Mesendoderm (in vitro differentiated cells): ENCODE measurements at regions not wholly inside any gene's neighbourhood (a gene's known extent, or its start where the extent isn't known, plus 50 kb on each side); places are given as distances from the start of the nearest gene placed in this dataset.

ENCODE experiments used
- DNase-seq: peaks from one replicate; pipeline ENCODE4 v3.0.0; 2013
- H2AK5ac ChIP-seq: 2 replicates; pipeline ENCODE4 v1.6.1; 2013; ENCODE audit warnings: low read length, inconsistent platforms
- H2BK120ac ChIP-seq: 2 replicates; pipeline ENCODE4 v1.6.1; 2013; ENCODE audit warnings: low read depth, mild to moderate bottlenecking, low read length, moderate library complexity, mixed read lengths
- H2BK15ac ChIP-seq: replicated peaks from 2 replicates; pipeline ENCODE4 v1.6.1; 2013; ENCODE audit warnings: low read depth, mild to moderate bottlenecking, moderate library complexity
- H2BK5ac ChIP-seq: 2 replicates; pipeline ENCODE4 v1.6.1; 2013; ENCODE audit warnings: low read length, inconsistent platforms
- H3K18ac ChIP-seq: 2 replicates; pipeline ENCODE4 v1.6.1; 2013; ENCODE audit warnings: mild to moderate bottlenecking, low read length, mixed read lengths
- H3K23ac ChIP-seq: one replicate; pipeline ENCODE4 v1.6.1; 2013; ENCODE audit warnings: low read length
- H3K27ac ChIP-seq: 2 replicates; pipeline ENCODE4 v1.5.1; 2013; ENCODE audit warnings: low read depth, mild to moderate bottlenecking, inconsistent platforms, low read length, moderate library complexity
- H3K27me3 ChIP-seq: 2 replicates; pipeline ENCODE4 v1.6.1; 2013; ENCODE audit warnings: low read length, control low read depth, mild to moderate bottlenecking, inconsistent platforms; ENCODE audit not compliant: insufficient read depth, poor library complexity
- H3K36me3 ChIP-seq: 2 replicates; pipeline ENCODE4 v1.6.1; 2013; ENCODE audit warnings: low read length, inconsistent platforms; ENCODE audit not compliant: control insufficient read depth, insufficient read depth
- H3K4ac ChIP-seq: one replicate; pipeline ENCODE4 v1.6.1; 2013; ENCODE audit warnings: low read depth, mild to moderate bottlenecking, low read length, moderate library complexity
- H3K4me1 ChIP-seq: 2 replicates; pipeline ENCODE4 v1.6.1; 2013; ENCODE audit warnings: low read depth, low read length, inconsistent platforms; ENCODE audit not compliant: control insufficient read depth
- H3K4me2 ChIP-seq: 2 replicates; pipeline ENCODE4 v1.6.1; 2013; ENCODE audit warnings: low read length
- H3K4me3 ChIP-seq: 2 replicates; pipeline ENCODE4 v1.5.1; 2013; ENCODE audit warnings: mild to moderate bottlenecking, low read length
- H3K56ac ChIP-seq: one replicate; pipeline ENCODE4 v1.6.1; 2013; ENCODE audit warnings: low read length
- H3K79me1 ChIP-seq: 2 replicates; pipeline ENCODE4 v1.6.1; 2013; ENCODE audit warnings: low read length, inconsistent platforms
- H3K79me2 ChIP-seq: 2 replicates; pipeline ENCODE4 v1.6.1; 2013; ENCODE audit warnings: mild to moderate bottlenecking, low read length; ENCODE audit not compliant: control insufficient read depth, insufficient read depth
- H3K9ac ChIP-seq: 2 replicates; pipeline ENCODE4 v1.6.1; 2013; ENCODE audit warnings: low read length, inconsistent platforms
- H4K5ac ChIP-seq: one replicate; pipeline ENCODE4 v1.6.1; 2013; ENCODE audit warnings: low read length
- H4K8ac ChIP-seq: one replicate; pipeline ENCODE4 v1.6.1; 2013; ENCODE audit warnings: low read depth, mild to moderate bottlenecking, control low read depth, low read length, moderate library complexity
- WGBS: extraction: QIAGEN DNeasy Blood & Tissue Kit; methylation state at CpG from one replicate; pipeline ENCODE4 v1.1.7; 2013; ENCODE audit warnings: low lambda C conversion rate, missing lambda C conversion rate; ENCODE audit not compliant: insufficient coverage; ENCODE audit errors: extremely low coverage; 5-methylcytosine and 5-hydroxymethylcytosine counted together

DNA sequence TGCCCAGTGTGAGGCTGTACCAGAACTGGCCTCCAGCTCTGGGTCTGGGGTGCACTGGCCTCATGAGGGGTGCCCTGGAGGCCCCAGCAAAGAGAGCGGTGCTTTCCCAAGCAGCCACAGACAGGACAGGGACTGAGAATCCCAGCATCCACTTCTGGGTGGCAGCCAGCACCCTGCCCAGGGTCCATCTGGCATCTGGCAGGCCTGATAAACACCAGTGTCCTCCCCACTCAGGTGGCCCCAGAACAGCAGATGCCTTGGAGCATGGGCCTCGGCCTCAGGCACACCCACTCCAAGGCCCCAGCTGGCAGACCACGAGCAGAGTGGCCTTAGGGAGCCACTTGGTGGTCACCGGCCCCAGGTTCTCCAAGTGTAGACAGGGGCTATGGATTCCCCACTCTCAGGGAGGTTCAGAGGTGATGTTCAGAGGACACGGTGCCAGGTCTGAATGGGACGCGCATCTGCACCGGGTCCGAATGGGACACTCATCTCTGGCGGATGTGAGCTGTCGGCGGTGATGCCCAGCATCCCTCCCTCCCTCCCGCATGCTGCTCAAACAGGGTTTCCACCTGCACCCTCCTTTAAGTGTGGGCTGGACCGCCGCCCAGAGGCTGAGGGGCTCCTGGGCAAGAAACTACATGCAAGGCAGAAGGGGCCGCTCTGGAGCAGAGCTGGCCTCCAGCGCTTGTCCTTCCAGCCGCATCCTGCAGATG lies 82.2 kb upstream of the GPC1 start:
- H3K27me3 ChIP-seq, result no peaks in the 10 kb centered on the region
- no CpG with 5 or more reads among the region's 18 CpGs for WGBS
- H3K79me2 ChIP-seq, result no peaks in the 10 kb centered on the region
- no peak overlapping the region for H2BK15ac ChIP-seq
- H3K56ac ChIP-seq, result no peak overlapping the region
- H3K27ac ChIP-seq, result no peak overlapping the region
- H4K5ac ChIP-seq, result no peak overlapping the region
- no peak overlapping the region for H3K18ac ChIP-seq
- no peak overlapping the region for H2AK5ac ChIP-seq
- H3K4me2 ChIP-seq, result no peak overlapping the region
- H4K8ac ChIP-seq, result no peak overlapping the region
- no peaks in the 10 kb centered on the region for H3K79me1 ChIP-seq
- no peak overlapping the region for H3K4ac ChIP-seq
- no peak overlapping the region for H3K23ac ChIP-seq
- H2BK5ac ChIP-seq, result no peak overlapping the region
- no peak for DNase-seq
- no peaks in the 10 kb centered on the region for H3K4me1 ChIP-seq
- no peak overlapping the region for H3K9ac ChIP-seq
- H3K36me3 ChIP-seq, result no peaks in the 10 kb centered on the region
- no peak overlapping the region for H2BK120ac ChIP-seq
- H3K4me3 ChIP-seq, result no peak overlapping the region

- no peak overlapping the region for H3K23ac ChIP-seq
- no peak overlapping the region for H2BK120ac ChIP-seq
- H3K9ac ChIP-seq, result no peak overlapping the region
- no peaks in the 10 kb centered on the region for H3K27me3 ChIP-seq
- H4K5ac ChIP-seq, result no peak overlapping the region
- no peak overlapping the region for H4K8ac ChIP-seq
- no peak overlapping the region for H3K4me3 ChIP-seq
- no peak overlapping the region for H3K4me2 ChIP-seq
- H3K79me2 ChIP-seq, result no peaks in the 10 kb centered on the region
- H3K4me1 ChIP-seq, result no peaks in the 10 kb centered on the region
- WGBS, result no CpG with 5 or more reads among the region's 9 CpGs
- H2BK15ac ChIP-seq, result no peak overlapping the region
- H2BK5ac ChIP-seq, result no peak overlapping the region
- no peak overlapping the region for H2AK5ac ChIP-seq
- DNase-seq, result no peak
- H3K4ac ChIP-seq, result no peak overlapping the region
- no peak overlapping the region for H3K56ac ChIP-seq
- H3K79me1 ChIP-seq, result no peaks in the 10 kb centered on the region
- no peaks in the 10 kb centered on the region for H3K36me3 ChIP-seq
- H3K18ac ChIP-seq, result no peak overlapping the region
- H3K27ac ChIP-seq, result no peak overlapping the region
Observed at GRCh38 chr2:240353944-240354343, 81.5 kb upstream of the GPC1 start.

DNA sequence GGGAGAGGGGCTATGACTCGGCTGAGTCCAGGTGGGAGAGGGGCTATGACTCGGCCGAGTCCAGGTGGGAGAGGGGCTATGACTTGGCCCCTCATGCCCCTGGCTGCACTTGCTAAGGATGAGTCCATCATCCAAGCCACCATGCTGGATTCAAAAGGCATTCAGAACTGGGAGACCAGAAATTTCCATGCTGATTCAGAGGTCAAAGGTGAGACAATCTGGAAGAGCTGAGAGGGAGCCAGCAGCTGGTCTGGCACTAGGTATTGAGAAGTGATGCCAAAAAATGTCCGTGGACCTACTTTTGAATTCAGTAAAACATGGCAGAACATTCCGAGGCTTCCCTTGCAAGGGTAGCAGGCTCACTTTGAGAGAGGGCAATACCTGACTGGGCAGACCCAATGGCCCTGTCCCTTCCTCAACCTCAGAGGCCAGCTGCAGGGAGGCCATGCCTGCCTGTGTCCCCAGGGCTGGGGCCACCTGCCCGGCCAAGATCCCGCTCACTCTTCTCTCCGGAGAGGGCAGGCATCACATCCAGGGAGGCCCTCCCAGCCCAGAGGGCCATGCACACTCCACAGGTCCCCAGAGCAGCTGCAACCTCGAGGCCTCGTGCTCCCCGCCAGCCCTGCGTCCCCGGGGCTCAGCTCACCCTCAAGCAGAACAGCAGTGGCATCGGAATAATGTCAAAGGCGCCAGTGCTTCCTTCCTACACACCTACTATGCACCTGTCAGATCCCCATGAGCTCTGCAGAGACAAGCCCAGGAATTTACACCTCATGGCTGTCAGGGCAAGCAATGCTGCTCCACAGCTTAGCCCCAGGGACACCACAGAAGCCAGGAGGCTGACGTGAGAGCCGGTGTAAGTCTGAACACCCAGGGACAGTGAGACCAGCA lies 80.2 kb upstream of the GPC1 start:
- H3K9ac ChIP-seq, result no peak overlapping the region
- H3K4me1 ChIP-seq, result no peaks in the 10 kb centered on the region
- no peaks in the 10 kb centered on the region for H3K79me1 ChIP-seq
- H3K79me2 ChIP-seq, result no peaks in the 10 kb centered on the region
- no peak overlapping the region for H4K8ac ChIP-seq
- no peak overlapping the region for H3K4me2 ChIP-seq
- H3K23ac ChIP-seq, result no peak overlapping the region
- WGBS, result no CpG with 5 or more reads among the region's 17 CpGs
- H3K27ac ChIP-seq, result no peak overlapping the region
- no peaks in the 10 kb centered on the region for H3K36me3 ChIP-seq
- no peak overlapping the region for H3K4ac ChIP-seq
- no peaks in the 10 kb centered on the region for H3K27me3 ChIP-seq
- H2AK5ac ChIP-seq, result no peak overlapping the region
- H2BK5ac ChIP-seq, result no peak overlapping the region
- no peak overlapping the region for H3K18ac ChIP-seq
- H4K5ac ChIP-seq, result no peak overlapping the region
- no peak overlapping the region for H2BK120ac ChIP-seq
- H3K56ac ChIP-seq, result no peak overlapping the region
- H3K4me3 ChIP-seq, result no peak overlapping the region
- H2BK15ac ChIP-seq, result no peak overlapping the region
- peak; percentile 10 for DNase-seq

GRCh38 chr2:240355962-240356361 lies 79.5 kb upstream of the GPC1 start:
- Histone ChIP-seq H3K4ac (no peak overlapping the region), H2BK120ac (no peak overlapping the region), H2BK5ac (no peak overlapping the region), H2BK15ac (no peak overlapping the region), H3K27ac (no peak overlapping the region), H3K9ac (no peak overlapping the region), H3K23ac (no peak overlapping the region), H3K4me3 (no peak overlapping the region), H2AK5ac (no peak overlapping the region), H3K36me3 (no peaks in the 10 kb centered on the region), H3K18ac (no peak overlapping the region), H4K8ac (no peak overlapping the region), H3K56ac (no peak overlapping the region), H3K4me1 (no peaks in the 10 kb centered on the region), H3K4me2 (no peak overlapping the region), H3K79me2 (no peaks in the 10 kb centered on the region), H3K79me1 (no peaks in the 10 kb centered on the region), H3K27me3 (no peaks in the 10 kb centered on the region), H4K5ac (no peak overlapping the region)
- no peak for DNase-seq
- no CpG with 5 or more reads among the region's 17 CpGs for WGBS

GRCh38 chr2:240356700-240357640 lies 78.5 kb upstream of the GPC1 start:
- Histone ChIP-seq H3K79me1 (no peaks in the 10 kb centered on the region), H3K27ac (no peak overlapping the region), H3K27me3 (no peaks in the 10 kb centered on the region), H4K8ac (no peak overlapping the region), H3K4me3 (no peak overlapping the region), H3K4me2 (no peak overlapping the region), H2BK15ac (no peak overlapping the region), H3K36me3 (no peaks in the 10 kb centered on the region), H3K23ac (no peak overlapping the region), H2BK120ac (no peak overlapping the region), H2BK5ac (no peak overlapping the region), H3K9ac (no peak overlapping the region), H4K5ac (no peak overlapping the region), H2AK5ac (no peak overlapping the region), H3K4me1 (no peaks in the 10 kb centered on the region), H3K79me2 (no peaks in the 10 kb centered on the region), H3K4ac (no peak overlapping the region), H3K18ac (no peak overlapping the region), H3K56ac (no peak overlapping the region)
- no peak for DNase-seq
- no CpG with 5 or more reads among the region's 26 CpGs for WGBS
